ENCODE measurements at regions not wholly inside any gene's neighbourhood (a gene's known extent, or its start where the extent isn't known, plus 50 kb on each side); places are given as distances from the start of the nearest gene placed in this dataset.

DNA sequence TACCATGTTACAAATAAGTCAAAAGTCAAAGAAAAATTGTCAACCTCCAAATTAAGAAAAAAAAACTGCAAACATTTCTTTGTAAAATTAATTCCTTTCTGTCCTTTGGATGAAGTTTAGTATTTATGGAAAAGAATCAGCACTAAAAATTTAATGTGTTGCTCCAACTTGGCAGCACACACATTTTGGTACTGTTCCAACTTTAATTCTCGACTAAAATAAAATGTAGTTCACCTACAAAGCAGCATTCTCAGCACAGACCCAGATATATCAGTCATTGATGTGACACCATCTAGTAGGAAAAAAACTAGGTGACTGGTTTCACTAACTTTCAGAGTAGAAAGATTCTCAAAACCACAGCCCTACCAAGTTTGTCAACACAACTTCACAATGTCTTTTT lies 131.7 kb upstream of the ROBO2 start:
- no peak for TF ChIP-seq ZNF8 (CRISPR knock-in tag; IDR thresholded peaks at IDR 0.05)
- TF ChIP-seq, protein P1, sequence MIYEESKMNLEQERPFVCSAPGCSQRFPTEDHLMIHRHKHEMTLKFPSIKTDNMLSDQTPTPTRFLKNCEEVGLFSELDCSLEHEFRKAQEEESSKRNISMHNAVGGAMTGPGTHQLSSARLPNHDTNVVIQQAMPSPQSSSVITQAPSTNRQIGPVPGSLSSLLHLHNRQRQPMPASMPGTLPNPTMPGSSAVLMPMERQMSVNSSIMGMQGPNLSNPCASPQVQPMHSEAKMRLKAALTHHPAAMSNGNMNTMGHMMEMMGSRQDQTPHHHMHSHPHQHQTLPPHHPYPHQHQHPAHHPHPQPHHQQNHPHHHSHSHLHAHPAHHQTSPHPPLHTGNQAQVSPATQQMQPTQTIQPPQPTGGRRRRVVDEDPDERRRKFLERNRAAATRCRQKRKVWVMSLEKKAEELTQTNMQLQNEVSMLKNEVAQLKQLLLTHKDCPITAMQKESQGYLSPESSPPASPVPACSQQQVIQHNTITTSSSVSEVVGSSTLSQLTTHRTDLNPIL (CRISPR knock-in tag; IDR thresholded peaks at IDR 0.05; ENCODE audit: low read depth) = no peak
- TF ChIP-seq, protein P2, sequence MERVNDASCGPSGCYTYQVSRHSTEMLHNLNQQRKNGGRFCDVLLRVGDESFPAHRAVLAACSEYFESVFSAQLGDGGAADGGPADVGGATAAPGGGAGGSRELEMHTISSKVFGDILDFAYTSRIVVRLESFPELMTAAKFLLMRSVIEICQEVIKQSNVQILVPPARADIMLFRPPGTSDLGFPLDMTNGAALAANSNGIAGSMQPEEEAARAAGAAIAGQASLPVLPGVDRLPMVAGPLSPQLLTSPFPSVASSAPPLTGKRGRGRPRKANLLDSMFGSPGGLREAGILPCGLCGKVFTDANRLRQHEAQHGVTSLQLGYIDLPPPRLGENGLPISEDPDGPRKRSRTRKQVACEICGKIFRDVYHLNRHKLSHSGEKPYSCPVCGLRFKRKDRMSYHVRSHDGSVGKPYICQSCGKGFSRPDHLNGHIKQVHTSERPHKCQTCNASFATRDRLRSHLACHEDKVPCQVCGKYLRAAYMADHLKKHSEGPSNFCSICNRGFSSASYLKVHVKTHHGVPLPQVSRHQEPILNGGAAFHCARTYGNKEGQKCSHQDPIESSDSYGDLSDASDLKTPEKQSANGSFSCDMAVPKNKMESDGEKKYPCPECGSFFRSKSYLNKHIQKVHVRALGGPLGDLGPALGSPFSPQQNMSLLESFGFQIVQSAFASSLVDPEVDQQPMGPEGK (CRISPR knock-in tag; IDR thresholded peaks at IDR 0.05; ENCODE audit: borderline replicate concordance) = no peak
- no peak for TF ChIP-seq PPARA (CRISPR knock-in tag; IDR thresholded peaks at IDR 0.05; ENCODE audit: borderline replicate concordance)
- no peak for TF ChIP-seq ARNTL (CRISPR knock-in tag; IDR thresholded peaks at IDR 0.05; ENCODE audit: borderline replicate concordance, low read depth)
- TF ChIP-seq, protein P3, sequence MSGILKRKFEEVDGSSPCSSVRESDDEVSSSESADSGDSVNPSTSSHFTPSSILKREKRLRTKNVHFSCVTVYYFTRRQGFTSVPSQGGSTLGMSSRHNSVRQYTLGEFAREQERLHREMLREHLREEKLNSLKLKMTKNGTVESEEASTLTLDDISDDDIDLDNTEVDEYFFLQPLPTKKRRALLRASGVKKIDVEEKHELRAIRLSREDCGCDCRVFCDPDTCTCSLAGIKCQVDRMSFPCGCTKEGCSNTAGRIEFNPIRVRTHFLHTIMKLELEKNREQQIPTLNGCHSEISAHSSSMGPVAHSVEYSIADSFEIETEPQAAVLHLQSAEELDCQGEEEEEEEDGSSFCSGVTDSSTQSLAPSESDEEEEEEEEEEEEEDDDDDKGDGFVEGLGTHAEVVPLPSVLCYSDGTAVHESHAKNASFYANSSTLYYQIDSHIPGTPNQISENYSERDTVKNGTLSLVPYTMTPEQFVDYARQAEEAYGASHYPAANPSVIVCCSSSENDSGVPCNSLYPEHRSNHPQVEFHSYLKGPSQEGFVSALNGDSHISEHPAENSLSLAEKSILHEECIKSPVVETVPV (CRISPR knock-in tag; IDR thresholded peaks at IDR 0.05) = no peak
- no peak for TF ChIP-seq ZC3H10 (CRISPR knock-in tag; IDR thresholded peaks at IDR 0.05)
- no peak for TF ChIP-seq TOX (CRISPR knock-in tag; IDR thresholded peaks at IDR 0.05; ENCODE audit: borderline replicate concordance)
- no peak for TF ChIP-seq OSR1 (CRISPR knock-in tag; IDR thresholded peaks at IDR 0.05)
- TF ChIP-seq ZFP3 (CRISPR knock-in tag; IDR thresholded peaks at IDR 0.05) = no peak
- no peak for TF ChIP-seq ZNF70 (CRISPR knock-in tag; IDR thresholded peaks at IDR 0.05)

Measured in SK-N-SH treated with all-trans-retinoic acid at 6 μM for 48 hours (cell line).